Activated CD8-positive, alpha-beta T cell treated with anti-CD3 and anti-CD28 coated beads, Interleukin-2, amount 10 ng/mL, durations not matched to agents 7 days and 5 days (primary cell): ENCODE measurements at regions not wholly inside any gene's neighbourhood (a gene's known extent, or its start where the extent isn't known, plus 50 kb on each side); places are given as distances from the start of the nearest gene placed in this dataset.

ENCODE experiments used
- ATAC-seq: fragments of 150-1000 bp; cut with Tn5 transposase; one replicate; pipeline ENCODE4 v1.10.0; 2021; ENCODE audit warnings: moderate library complexity
- CTCF ChIA-PET: fragments of 350-600 bp; sonication (Branson Sonifier 250); formaldehyde crosslinking; loops from one replicate; lab custom pipeline; 2021; ENCODE audit warnings: antibody characterized with exemption; lab: Charles Lee
- POLR2A ChIA-PET: fragments of 350-600 bp; sonication (Branson Sonifier 250); formaldehyde crosslinking; loops from one replicate; lab custom pipeline; 2021; ENCODE audit warnings: antibody characterized with exemption; lab: Charles Lee
- DNase-seq: peaks from one replicate; pipeline ENCODE4 v3.0.0-alpha.2; 2020
- H3K27ac Mint-ChIP-seq: one replicate; pipeline ENCODE4 v1.8.0; 2021; ENCODE audit warnings: mild to moderate bottlenecking, mixed read lengths
- H3K27me3 Mint-ChIP-seq: one replicate; pipeline ENCODE4 v1.8.0; 2021; ENCODE audit warnings: low read depth, mixed read lengths
- H3K36me3 Mint-ChIP-seq: one replicate; pipeline ENCODE4 v1.8.0; 2021; ENCODE audit warnings: low read depth, mixed read lengths
- H3K4me1 Mint-ChIP-seq: one replicate; pipeline ENCODE4 v1.8.0; 2021; ENCODE audit warnings: low read depth, mixed read lengths
- H3K4me3 Mint-ChIP-seq: one replicate; pipeline ENCODE4 v1.8.0; 2021; ENCODE audit warnings: mild to moderate bottlenecking, mixed read lengths
- H3K9me3 Mint-ChIP-seq: one replicate; pipeline ENCODE4 v1.8.0; 2022; ENCODE audit warnings: mixed read lengths; ENCODE audit not compliant: insufficient read depth

GRCh38 chr1:221204055-221204833 lies 325.0 kb downstream of the HLX start:
- Mint-ChIP-seq H3K9me3 (no peaks in the 10 kb centered on the region), H3K27ac (no peak overlapping the region), H3K4me1 (no peaks in the 10 kb centered on the region), H3K4me3 (no peak overlapping the region), H3K36me3 (no peaks in the 10 kb centered on the region), H3K27me3 (no peaks in the 10 kb centered on the region)
- DNase-seq (no peak), ATAC-seq (no peak)
- ChIA-PET CTCF (interaction anchor here (0.6 to 2.6 kb wide), 17 partner anchors 13 to 848 kb away, joined by 3 to 20 read pairs (median 3); no protein-coding TSS in a partner anchor), POLR2A (no interaction called here)

- DNase-seq = no peak
- no peaks in the 10 kb centered on the region for H3K4me1 Mint-ChIP-seq
- ChIA-PET POLR2A (no interaction called here), CTCF (no interaction called here)
- no peaks in the 10 kb centered on the region for H3K9me3 Mint-ChIP-seq
- H3K27ac Mint-ChIP-seq = no peak overlapping the region
- no peaks in the 10 kb centered on the region for H3K27me3 Mint-ChIP-seq
- ATAC-seq = no peak
- no peaks in the 10 kb centered on the region for H3K36me3 Mint-ChIP-seq
- no peak overlapping the region for H3K4me3 Mint-ChIP-seq
Observed at GRCh38 chr1:221206076-221206475, 326.8 kb downstream of the HLX start.

DNA sequence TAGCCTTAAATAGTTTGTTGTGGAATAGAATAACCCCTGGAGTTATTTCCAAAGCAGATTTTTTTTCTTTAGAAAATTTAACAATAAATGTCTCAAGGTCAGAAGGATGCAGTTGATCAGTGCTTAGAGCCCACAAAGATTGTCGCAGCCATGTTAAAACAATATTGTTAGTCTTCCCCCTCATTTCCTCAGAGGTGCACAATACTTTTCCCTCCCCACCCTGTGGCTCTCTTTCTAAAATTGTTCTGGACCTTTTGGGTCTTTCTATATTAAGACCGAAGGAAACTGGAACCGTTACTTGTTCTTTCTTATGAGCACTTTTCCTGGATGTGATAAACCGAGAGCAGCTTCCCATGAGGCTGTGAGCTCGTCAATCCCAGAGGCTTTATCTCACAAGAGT lies 333.7 kb downstream of the HLX start:
- ATAC-seq (no peak), DNase-seq (no peak)
- Mint-ChIP-seq H3K36me3 (no peaks in the 10 kb centered on the region), H3K4me1 (no peaks in the 10 kb centered on the region), H3K27ac (no peak overlapping the region), H3K4me3 (no peak overlapping the region), H3K27me3 (peaks cover 2% of the 10 kb centered on the region), H3K9me3 (no peaks in the 10 kb centered on the region)
- POLR2A ChIA-PET = no interaction called here
- CTCF ChIA-PET = no interaction called here

- Mint-ChIP-seq H3K36me3 (no peaks in the 10 kb centered on the region), H3K4me3 (no peak overlapping the region), H3K27ac (no peak overlapping the region), H3K27me3 (peaks cover 2% of the 10 kb centered on the region), H3K4me1 (no peaks in the 10 kb centered on the region), H3K9me3 (no peaks in the 10 kb centered on the region)
- no peak for ATAC-seq
- ChIA-PET POLR2A (no interaction called here), CTCF (interaction anchor here (0.6 kb wide), 1 partner anchor 13 kb away, joined by 3 read pairs; no protein-coding TSS in a partner anchor)
- DNase-seq = no peak
Observed at GRCh38 chr1:221217029-221217428, 337.8 kb downstream of the HLX start.

- no peak overlapping the region for H3K27ac Mint-ChIP-seq
- POLR2A ChIA-PET = no interaction called here
- DNase-seq (no peak), ATAC-seq (no peak)
- H3K4me3 Mint-ChIP-seq = no peak overlapping the region
- H3K4me1 Mint-ChIP-seq = no peaks in the 10 kb centered on the region
- H3K27me3 Mint-ChIP-seq = no peaks in the 10 kb centered on the region
- H3K36me3 Mint-ChIP-seq = no peaks in the 10 kb centered on the region
- H3K9me3 Mint-ChIP-seq = peaks cover 15% of the 10 kb centered on the region
- CTCF ChIA-PET = no interaction called here
Observed at GRCh38 chr1:221223281-221223680, 344.0 kb downstream of the HLX start.

- no peak for DNase-seq
- H3K9me3 Mint-ChIP-seq = peaks cover 15% of the 10 kb centered on the region
- H3K4me3 Mint-ChIP-seq = no peak overlapping the region
- ATAC-seq = no peak
- H3K36me3 Mint-ChIP-seq = no peaks in the 10 kb centered on the region
- CTCF ChIA-PET = interaction anchor here (0.9 kb wide), 1 partner anchor 24 kb away, joined by 4 read pairs; no protein-coding TSS in a partner anchor
- no peaks in the 10 kb centered on the region for H3K27me3 Mint-ChIP-seq
- POLR2A ChIA-PET = no interaction called here
- no peaks in the 10 kb centered on the region for H3K4me1 Mint-ChIP-seq
- H3K27ac Mint-ChIP-seq = no peak overlapping the region
Observed at GRCh38 chr1:221227460-221227859, 348.2 kb downstream of the HLX start.

GRCh38 chr1:221227872-221228337 lies 348.7 kb downstream of the HLX start:
- Mint-ChIP-seq H3K27ac (no peak overlapping the region), H3K36me3 (no peaks in the 10 kb centered on the region), H3K9me3 (peaks cover 15% of the 10 kb centered on the region), H3K4me3 (no peak overlapping the region), H3K4me1 (no peaks in the 10 kb centered on the region), H3K27me3 (no peaks in the 10 kb centered on the region)
- POLR2A ChIA-PET = no interaction called here
- CTCF ChIA-PET = interaction anchor here (0.9 kb wide), 1 partner anchor 24 kb away, joined by 4 read pairs; no protein-coding TSS in a partner anchor
- DNase-seq = no peak
- no peak for ATAC-seq

GRCh38 chr1:221228594-221228993 lies 349.4 kb downstream of the HLX start:
- H3K36me3 Mint-ChIP-seq = no peaks in the 10 kb centered on the region
- ATAC-seq (no peak), DNase-seq (no peak)
- H3K27me3 Mint-ChIP-seq = no peaks in the 10 kb centered on the region
- ChIA-PET POLR2A (no interaction called here), CTCF (interaction anchor here (1.1 kb wide), 1 partner anchor 36 kb away, joined by 3 read pairs; no protein-coding TSS in a partner anchor)
- no peak overlapping the region for H3K4me3 Mint-ChIP-seq
- H3K9me3 Mint-ChIP-seq = peaks cover 9% of the 10 kb centered on the region
- no peak overlapping the region for H3K27ac Mint-ChIP-seq
- H3K4me1 Mint-ChIP-seq = no peaks in the 10 kb centered on the region

- CTCF ChIA-PET = interaction anchor here (1.2 kb wide), 1 partner anchor 420 kb away, joined by 3 read pairs; no protein-coding TSS in a partner anchor
- Mint-ChIP-seq H3K9me3 (no peaks in the 10 kb centered on the region), H3K27ac (no peak overlapping the region), H3K4me1 (no peaks in the 10 kb centered on the region), H3K36me3 (no peaks in the 10 kb centered on the region), H3K27me3 (no peaks in the 10 kb centered on the region), H3K4me3 (no peak overlapping the region)
- ATAC-seq (no peak), DNase-seq (no peak)
- POLR2A ChIA-PET = no interaction called here
Observed at GRCh38 chr1:221230605-221231004, 351.4 kb downstream of the HLX start.

GRCh38 chr1:221234791-221235190 lies 355.5 kb downstream of the HLX start:
- Mint-ChIP-seq H3K9me3 (no peaks in the 10 kb centered on the region), H3K36me3 (no peaks in the 10 kb centered on the region), H3K4me3 (no peak overlapping the region), H3K27me3 (no peaks in the 10 kb centered on the region), H3K4me1 (no peaks in the 10 kb centered on the region), H3K27ac (no peak overlapping the region)
- POLR2A ChIA-PET = no interaction called here
- DNase-seq = no peak
- no peak for ATAC-seq
- CTCF ChIA-PET = no interaction called here

- H3K27ac Mint-ChIP-seq = no peak overlapping the region
- no peaks in the 10 kb centered on the region for H3K27me3 Mint-ChIP-seq
- no peaks in the 10 kb centered on the region for H3K9me3 Mint-ChIP-seq
- H3K4me1 Mint-ChIP-seq = no peaks in the 10 kb centered on the region
- ATAC-seq (no peak), DNase-seq (no peak)
- CTCF ChIA-PET = no interaction called here
- POLR2A ChIA-PET = no interaction called here
- H3K36me3 Mint-ChIP-seq = no peaks in the 10 kb centered on the region
- H3K4me3 Mint-ChIP-seq = no peak overlapping the region
Observed at GRCh38 chr1:221237587-221237986, 358.3 kb downstream of the HLX start.

DNA sequence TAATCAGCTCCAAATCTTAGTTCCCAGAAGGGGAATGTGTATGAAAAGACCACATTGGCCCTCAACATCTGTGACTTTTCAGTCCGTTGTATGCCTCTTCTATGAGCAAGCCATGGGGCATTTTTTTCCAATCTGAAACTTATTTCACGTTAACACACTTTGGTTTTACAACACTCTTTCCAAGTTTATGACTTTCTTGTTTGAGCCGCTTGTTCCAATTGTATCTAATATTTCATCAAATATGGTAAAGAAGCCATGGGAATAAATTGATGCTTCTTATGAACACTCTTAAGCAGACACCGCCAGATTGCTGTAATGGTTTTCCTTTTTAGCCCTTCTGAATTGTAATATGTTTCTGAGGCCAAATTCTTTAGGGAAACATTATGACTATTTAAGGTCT lies 359.9 kb downstream of the HLX start:
- no peaks in the 10 kb centered on the region for H3K9me3 Mint-ChIP-seq
- H3K27ac Mint-ChIP-seq = no peak overlapping the region
- no peaks in the 10 kb centered on the region for H3K4me1 Mint-ChIP-seq
- no peaks in the 10 kb centered on the region for H3K27me3 Mint-ChIP-seq
- POLR2A ChIA-PET = no interaction called here
- DNase-seq (no peak), ATAC-seq (no peak)
- H3K36me3 Mint-ChIP-seq = no peaks in the 10 kb centered on the region
- no peak overlapping the region for H3K4me3 Mint-ChIP-seq
- CTCF ChIA-PET = no interaction called here
